Erythroblast (primary cell): ENCODE measurements at regions not wholly inside any gene's neighbourhood (a gene's known extent, or its start where the extent isn't known, plus 50 kb on each side); places are given as distances from the start of the nearest gene placed in this dataset.

Experiments used
- GATA1 ChIP-seq: IDR thresholded peaks from 2 replicates; pipeline ENCODE4 v1.6.1; 2011; ENCODE audit warnings: low read depth, mild to moderate bottlenecking, control low read depth, low read length, moderate library complexity
- POLR2A ChIP-seq: IDR thresholded peaks from 2 replicates; pipeline ENCODE4 v1.6.1; 2011; ENCODE audit warnings: mild to moderate bottlenecking, low read length

- TF ChIP-seq POLR2A (no peak), GATA1 (no peak)
These were observed 66.8 kb downstream of the BOD1 start for GRCh38 chr5:173549644-173550043.
